Ascending aorta (tissue), 2 donors: ENCODE measurements at regions not wholly inside any gene's neighbourhood (a gene's known extent, or its start where the extent isn't known, plus 50 kb on each side); places are given as distances from the start of the nearest gene placed in this dataset.
"Not testable (repeated sequence)": the region's sequence is repeated elsewhere in the genome, so short reads cannot be mapped to it uniquely, and the experiment has no call there.

Experiments
- DNase-seq, 2 donors: peaks; one replicate each; pipeline ENCODE4 v3.0.0-alpha.2; 2019; ENCODE audit warnings: low spot score in 2 of 2
- H3K27ac ChIP-seq, 2 donors: fragments of 200-600 bp; sonication (generic); one replicate each; pipeline ENCODE4 v1.5.1; 2016 to 2017; ENCODE audit warnings: mild to moderate bottlenecking in 1 of 2
- H3K27me3 ChIP-seq: fragments of 200-600 bp; sonication (generic); one replicate; pipeline ENCODE4 v1.5.1; 2017
- H3K36me3 ChIP-seq, 2 donors: fragments of 200-600 bp; sonication (generic); one replicate each; pipeline ENCODE4 v1.5.1; 2016
- H3K4me1 ChIP-seq, 2 donors: fragments of 200-600 bp; sonication (generic); one replicate each; pipeline ENCODE4 v1.5.1; 2016 to 2017; ENCODE audit warnings: mild to moderate bottlenecking in 1 of 2
- H3K4me3 ChIP-seq, 2 donors: fragments of 200-600 bp; sonication (generic); one replicate each; pipeline ENCODE4 v1.5.1; 2016 to 2017; ENCODE audit warnings: mild to moderate bottlenecking in 1 of 2
- H3K9me3 ChIP-seq, 2 donors: fragments of 200-600 bp; sonication (generic); one replicate each; pipeline ENCODE4 v1.5.1; 2016
- CTCF ChIP-seq, 3 experiments: fragments of 200-600 bp in 2 of 3; fragments of 450-650 bp in 1 of 3; sonication (generic) in 2 of 3; IDR thresholded peaks; one replicate each; pipeline ENCODE4 v1.5.1; 2016 to 2019; ENCODE audit warnings: antibody characterized with exemption in 3 of 3, mild to moderate bottlenecking in 1 of 3, moderate library complexity in 1 of 3
- intact Hi-C: fragments of 100-400 bp; cut with DNase I; formaldehyde crosslinking; loops from one replicate; pipeline ENCODE4 v1.15.1; 2023

- intact Hi-C loops: no loop called here
- Histone ChIP-seq H3K9me3 (no peaks in the 10 kb centered on the region), H3K4me3 (no peak overlapping the region), H3K4me1 (no peaks in the 10 kb centered on the region), H3K36me3 (no peaks in the 10 kb centered on the region), H3K27me3 (no peaks in the 10 kb centered on the region), H3K27ac (no peak overlapping the region)
- no peak for DNase-seq
- no peak for TF ChIP-seq CTCF (IDR thresholded peaks at IDR 0.05)
These were observed 1224.7 kb upstream of the TENM3 start for GRCh38 chr4:181018472-181018871.

GRCh38 chr4:181018913-181019312 lies 1224.3 kb upstream of the TENM3 start:
- no peak overlapping the region for H3K27ac ChIP-seq
- intact Hi-C loops: no loop called here
- H3K36me3 ChIP-seq: no peaks in the 10 kb centered on the region
- H3K27me3 ChIP-seq: no peaks in the 10 kb centered on the region
- no peaks in the 10 kb centered on the region for H3K9me3 ChIP-seq
- no peak overlapping the region for H3K4me3 ChIP-seq
- no peaks in the 10 kb centered on the region for H3K4me1 ChIP-seq
- no peak for DNase-seq
- no peak for TF ChIP-seq CTCF (IDR thresholded peaks at IDR 0.05)

- DNase-seq: no peak
These were observed 1222.7 kb upstream of the TENM3 start for GRCh38 chr4:181020456-181020855.

GRCh38 chr4:181021213-181021612 lies 1222.0 kb upstream of the TENM3 start:
- Histone ChIP-seq H3K27ac (no peak overlapping the region), H3K4me1 (no peaks in the 10 kb centered on the region), H3K27me3 (no peaks in the 10 kb centered on the region), H3K9me3 (no peaks in the 10 kb centered on the region), H3K36me3 (no peaks in the 10 kb centered on the region), H3K4me3 (no peak overlapping the region)
- no peak for DNase-seq
- intact Hi-C loops: no loop called here
- TF ChIP-seq CTCF (IDR thresholded peaks at IDR 0.05): no peak

More at GRCh38 chr4:181020456-181020855, 1222.7 kb upstream of the TENM3 start:
- H3K36me3 ChIP-seq: no peaks in the 10 kb centered on the region
- TF ChIP-seq CTCF (IDR thresholded peaks at IDR 0.05): no peak
- intact Hi-C loops: no loop called here
- H3K4me1 ChIP-seq: no peaks in the 10 kb centered on the region
- H3K27me3 ChIP-seq: no peaks in the 10 kb centered on the region
- no peak overlapping the region for H3K27ac ChIP-seq
- H3K4me3 ChIP-seq: no peak overlapping the region
- no peaks in the 10 kb centered on the region for H3K9me3 ChIP-seq

- H3K27ac ChIP-seq: peak overlapping the region in 1 of 2 donors; percentile 45
- H3K36me3 ChIP-seq, H3K9me3 ChIP-seq, H3K4me1 ChIP-seq, H3K27me3 ChIP-seq, H3K4me3 ChIP-seq, intact Hi-C loops: not testable (repeated sequence)
- DNase-seq: peak; percentile 35 to 72
These were observed 1212.9 kb upstream of the TENM3 start for GRCh38 chr4:181030135-181030921.

- no peak for TF ChIP-seq CTCF (IDR thresholded peaks at IDR 0.05)
- no peaks in the 10 kb centered on the region for H3K27me3 ChIP-seq
- intact Hi-C loops: no loop called here
- no peak for DNase-seq
- H3K27ac ChIP-seq: peak overlapping the region in 1 of 2 donors; percentile 45
- H3K4me1 ChIP-seq: no peaks in the 10 kb centered on the region
- no peak overlapping the region for H3K4me3 ChIP-seq
- no peaks in the 10 kb centered on the region for H3K9me3 ChIP-seq
- no peaks in the 10 kb centered on the region for H3K36me3 ChIP-seq
These were observed 1212.2 kb upstream of the TENM3 start for GRCh38 chr4:181030961-181031360.
